ENCODE measurements at regions not wholly inside any gene's neighbourhood (a gene's known extent, or its start where the extent isn't known, plus 50 kb on each side); places are given as distances from the start of the nearest gene placed in this dataset.
"Not testable (repeated sequence)": the region's sequence is repeated elsewhere in the genome, so short reads cannot be mapped to it uniquely, and the experiment has no call there.

GRCh38 chr3:80701349-80701748 is 933.6 kb upstream of the ROBO1 start:
- DNase-seq = no peak

GRCh38 chr3:80697291-80697690 is 929.5 kb upstream of the ROBO1 start:
- DNase-seq = no peak

GRCh38 chr3:80696280-80696679 is 928.5 kb upstream of the ROBO1 start:
- no peak for DNase-seq

- no peak for DNase-seq
Observed at GRCh38 chr3:80688814-80689213, 921.0 kb upstream of the ROBO1 start.

GRCh38 chr3:80682951-80683350 is 915.2 kb upstream of the ROBO1 start:
- no peak for DNase-seq

- DNase-seq = no peak
Observed at GRCh38 chr3:80682235-80682634, 914.4 kb upstream of the ROBO1 start.

- DNase-seq = no peak
Observed at GRCh38 chr3:80677796-80678195, 910.0 kb upstream of the ROBO1 start.

GRCh38 chr3:80676866-80677265 is 909.1 kb upstream of the ROBO1 start:
- no peak for DNase-seq

GRCh38 chr3:80676261-80676660 is 908.5 kb upstream of the ROBO1 start:
- DNase-seq = no peak

- DNase-seq = no peak
Observed at GRCh38 chr3:80675790-80676189, 908.0 kb upstream of the ROBO1 start.

- DNase-seq = no peak
Observed at GRCh38 chr3:80668600-80669294, 900.9 kb upstream of the ROBO1 start.

- DNase-seq = no peak
Observed at GRCh38 chr3:80668100-80668499, 900.3 kb upstream of the ROBO1 start.

- DNase-seq = no peak
Observed at GRCh38 chr3:80663426-80663825, 895.6 kb upstream of the ROBO1 start.

- no peak for DNase-seq
Observed at GRCh38 chr3:80655216-80655615, 887.4 kb upstream of the ROBO1 start.

- DNase-seq = no peak
Observed at GRCh38 chr3:80649170-80649569, 881.4 kb upstream of the ROBO1 start.

GRCh38 chr3:80643421-80643820 is 875.6 kb upstream of the ROBO1 start:
- DNase-seq = no peak

GRCh38 chr3:80618295-80619256 is 850.8 kb upstream of the ROBO1 start:
- no peak for DNase-seq

- DNase-seq = no peak
Observed at GRCh38 chr3:80612366-80612765, 844.6 kb upstream of the ROBO1 start.

- DNase-seq = not testable (repeated sequence)
Observed at GRCh38 chr3:80608072-80608471, 840.3 kb upstream of the ROBO1 start.

- DNase-seq = no peak
Observed at GRCh38 chr3:80606073-80606472, 838.3 kb upstream of the ROBO1 start.

GRCh38 chr3:80601479-80601878 is 833.7 kb upstream of the ROBO1 start:
- no peak for DNase-seq

GRCh38 chr3:80592792-80593191 is 825.0 kb upstream of the ROBO1 start:
- DNase-seq = no peak

- DNase-seq = no peak
Observed at GRCh38 chr3:80586338-80586737, 818.5 kb upstream of the ROBO1 start.

GRCh38 chr3:80580146-80580545 is 812.3 kb upstream of the ROBO1 start:
- DNase-seq = no peak
